HG02981 (cell line): ENCODE measurements at regions not wholly inside any gene's neighbourhood (a gene's known extent, or its start where the extent isn't known, plus 50 kb on each side); places are given as distances from the start of the nearest gene placed in this dataset.

Experiments used
- ATAC-seq: cut with Tn5 transposase; IDR thresholded peaks from one replicate; pipeline ENCODE4 v1.9.1; 2021; ENCODE audit warnings: mild to moderate bottlenecking, moderate library complexity; ENCODE audit not compliant: unreplicated experiment

- ATAC-seq = no peak
Measured at GRCh38 chr20:57907131-57908000, 197.6 kb upstream of the PMEPA1 start.

- no peak for ATAC-seq
Measured at GRCh38 chr20:57905448-57905847, 195.6 kb upstream of the PMEPA1 start.

- ATAC-seq = no peak
Measured at GRCh38 chr20:57904314-57905105, 194.7 kb upstream of the PMEPA1 start.

- peak; percentile 82 for ATAC-seq
Measured at GRCh38 chr20:57902473-57902872, 192.7 kb upstream of the PMEPA1 start.

- ATAC-seq = no peak
Measured at GRCh38 chr20:57901526-57901925, 191.7 kb upstream of the PMEPA1 start.

GRCh38 chr20:57900226-57900905 is 190.6 kb upstream of the PMEPA1 start:
- ATAC-seq = no peak

- ATAC-seq = no peak
Measured at GRCh38 chr20:57899554-57899953, 189.7 kb upstream of the PMEPA1 start.

GRCh38 chr20:57898332-57898731 is 188.5 kb upstream of the PMEPA1 start:
- no peak for ATAC-seq

GRCh38 chr20:57897891-57898290 is 188.1 kb upstream of the PMEPA1 start:
- ATAC-seq = no peak

GRCh38 chr20:57897156-57897874 is 187.5 kb upstream of the PMEPA1 start:
- no peak for ATAC-seq

GRCh38 chr20:57896563-57896962 is 186.7 kb upstream of the PMEPA1 start:
- no peak for ATAC-seq

GRCh38 chr20:57896017-57896416 is 186.2 kb upstream of the PMEPA1 start:
- no peak for ATAC-seq

GRCh38 chr20:57895161-57895855 is 185.5 kb upstream of the PMEPA1 start:
- no peak for ATAC-seq

GRCh38 chr20:57894522-57894921 is 184.7 kb upstream of the PMEPA1 start:
- no peak for ATAC-seq

GRCh38 chr20:57894096-57894495 is 184.3 kb upstream of the PMEPA1 start:
- ATAC-seq = no peak

GRCh38 chr20:57893366-57893999 is 183.7 kb upstream of the PMEPA1 start:
- no peak for ATAC-seq

- ATAC-seq = no peak
Measured at GRCh38 chr20:57892471-57892870, 182.7 kb upstream of the PMEPA1 start.

GRCh38 chr20:57891014-57891413 is 181.2 kb upstream of the PMEPA1 start:
- ATAC-seq = no peak

GRCh38 chr20:57890202-57890800 is 180.5 kb upstream of the PMEPA1 start:
- ATAC-seq = no peak
